Adrenal gland (tissue), 5 donors: ENCODE measurements at regions not wholly inside any gene's neighbourhood (a gene's known extent, or its start where the extent isn't known, plus 50 kb on each side); places are given as distances from the start of the nearest gene placed in this dataset.

Experiments
- POLR2A ChIP-seq, 2 donors: fragments of 450-650 bp; IDR thresholded peaks; one replicate each; pipeline ENCODE4 v1.6.1; 2017; ENCODE audit warnings: antibody characterized with exemption in 2 of 2, mild to moderate bottlenecking in 2 of 2, moderate library complexity in 1 of 2
- TF ChIP-seq, protein P1 (sequence below), 6 experiments: fragments of 450-650 bp in 4 of 6; fragments of 200-600 bp in 2 of 6; sonication (generic) in 1 of 6; IDR thresholded peaks; 1 replicate in 5 of 6; 2 replicates in 1 of 6; pipeline versions ENCODE4 v1.5.1 to v1.8.0; 2016 to 2021; ENCODE audit warnings: antibody characterized with exemption in 6 of 6, mild to moderate bottlenecking in 2 of 6, moderate library complexity in 1 of 6
- donor health status: DM: no; HTN: no; CAD: no.

DNA sequence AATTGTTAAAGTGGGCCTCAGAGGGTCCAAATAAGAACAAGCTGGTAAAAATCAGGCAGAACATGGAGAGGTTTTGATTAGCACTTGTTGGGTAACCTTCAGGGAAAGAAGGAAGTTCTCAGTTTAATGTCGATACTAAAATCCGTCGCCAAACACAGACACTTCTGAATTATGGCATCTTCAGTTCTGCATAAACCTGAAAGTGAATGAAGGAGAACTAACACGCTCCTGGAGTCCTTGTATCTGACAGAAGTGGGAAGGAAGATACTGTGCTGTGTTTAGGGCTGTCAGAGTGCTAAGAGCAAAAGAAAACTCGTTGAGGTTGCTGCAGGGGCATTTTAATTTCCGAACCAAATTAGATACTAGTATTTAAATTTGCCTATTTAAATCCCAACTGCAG, 106.2 kb downstream of the TMA16 start:
- TF ChIP-seq POLR2A (IDR thresholded peaks at IDR 0.05), result no peak
- TF ChIP-seq, protein P1, sequence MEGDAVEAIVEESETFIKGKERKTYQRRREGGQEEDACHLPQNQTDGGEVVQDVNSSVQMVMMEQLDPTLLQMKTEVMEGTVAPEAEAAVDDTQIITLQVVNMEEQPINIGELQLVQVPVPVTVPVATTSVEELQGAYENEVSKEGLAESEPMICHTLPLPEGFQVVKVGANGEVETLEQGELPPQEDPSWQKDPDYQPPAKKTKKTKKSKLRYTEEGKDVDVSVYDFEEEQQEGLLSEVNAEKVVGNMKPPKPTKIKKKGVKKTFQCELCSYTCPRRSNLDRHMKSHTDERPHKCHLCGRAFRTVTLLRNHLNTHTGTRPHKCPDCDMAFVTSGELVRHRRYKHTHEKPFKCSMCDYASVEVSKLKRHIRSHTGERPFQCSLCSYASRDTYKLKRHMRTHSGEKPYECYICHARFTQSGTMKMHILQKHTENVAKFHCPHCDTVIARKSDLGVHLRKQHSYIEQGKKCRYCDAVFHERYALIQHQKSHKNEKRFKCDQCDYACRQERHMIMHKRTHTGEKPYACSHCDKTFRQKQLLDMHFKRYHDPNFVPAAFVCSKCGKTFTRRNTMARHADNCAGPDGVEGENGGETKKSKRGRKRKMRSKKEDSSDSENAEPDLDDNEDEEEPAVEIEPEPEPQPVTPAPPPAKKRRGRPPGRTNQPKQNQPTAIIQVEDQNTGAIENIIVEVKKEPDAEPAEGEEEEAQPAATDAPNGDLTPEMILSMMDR (IDR thresholded peaks at IDR 0.05), result no peak
